NB4 (cell line): ENCODE measurements at regions not wholly inside any gene's neighbourhood (a gene's known extent, or its start where the extent isn't known, plus 50 kb on each side); places are given as distances from the start of the nearest gene placed in this dataset.

Experiments used
- DNase-seq: peaks from one replicate; pipeline ENCODE4 v3.0.0; 2010; ENCODE audit warnings: low read depth
- H3K4me3 ChIP-seq: one replicate; pipeline ENCODE4 v1.5.1; 2011; ENCODE audit warnings: mild to moderate bottlenecking, low read depth, low read length, moderate library complexity
- MYC ChIP-seq: IDR thresholded peaks from 2 replicates; pipeline ENCODE4 v1.6.1; 2011; ENCODE audit warnings: low read depth, low read length
- POLR2A ChIP-seq: IDR thresholded peaks from 2 replicates; pipeline ENCODE4 v1.6.1; 2011; ENCODE audit warnings: mild to moderate bottlenecking; ENCODE audit not compliant: insufficient read length; ENCODE audit errors: extremely low read depth
- TF ChIP-seq, protein P1 (sequence below): IDR thresholded peaks from one replicate; pipeline ENCODE4 v1.5.1; 2012; ENCODE audit warnings: low read depth, low read length
- TF ChIP-seq, protein P2 (sequence below): IDR thresholded peaks from 2 replicates; pipeline ENCODE4 v1.6.1; 2011; ENCODE audit warnings: low read depth, low read length

DNA sequence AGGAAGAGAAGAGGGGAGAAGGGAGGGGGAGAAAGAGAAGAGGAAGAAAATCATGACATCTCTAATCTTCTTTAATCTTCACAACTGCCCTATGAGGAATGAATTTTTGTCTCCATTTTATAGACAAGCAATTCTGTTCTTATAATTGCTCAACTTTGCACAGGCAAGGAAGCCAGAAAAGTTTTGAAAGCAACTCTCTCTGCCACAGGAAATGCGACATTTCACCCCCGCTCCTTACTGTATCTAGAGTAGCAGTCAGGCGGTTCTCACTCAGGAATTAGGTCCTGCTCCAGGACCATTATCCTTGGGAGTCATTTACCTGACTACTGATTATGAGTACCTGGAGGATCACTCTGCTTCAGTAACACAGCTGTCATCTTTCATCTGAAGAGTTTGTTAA is 69.2 kb upstream of the FAM9A start:
- TF ChIP-seq, protein P1, sequence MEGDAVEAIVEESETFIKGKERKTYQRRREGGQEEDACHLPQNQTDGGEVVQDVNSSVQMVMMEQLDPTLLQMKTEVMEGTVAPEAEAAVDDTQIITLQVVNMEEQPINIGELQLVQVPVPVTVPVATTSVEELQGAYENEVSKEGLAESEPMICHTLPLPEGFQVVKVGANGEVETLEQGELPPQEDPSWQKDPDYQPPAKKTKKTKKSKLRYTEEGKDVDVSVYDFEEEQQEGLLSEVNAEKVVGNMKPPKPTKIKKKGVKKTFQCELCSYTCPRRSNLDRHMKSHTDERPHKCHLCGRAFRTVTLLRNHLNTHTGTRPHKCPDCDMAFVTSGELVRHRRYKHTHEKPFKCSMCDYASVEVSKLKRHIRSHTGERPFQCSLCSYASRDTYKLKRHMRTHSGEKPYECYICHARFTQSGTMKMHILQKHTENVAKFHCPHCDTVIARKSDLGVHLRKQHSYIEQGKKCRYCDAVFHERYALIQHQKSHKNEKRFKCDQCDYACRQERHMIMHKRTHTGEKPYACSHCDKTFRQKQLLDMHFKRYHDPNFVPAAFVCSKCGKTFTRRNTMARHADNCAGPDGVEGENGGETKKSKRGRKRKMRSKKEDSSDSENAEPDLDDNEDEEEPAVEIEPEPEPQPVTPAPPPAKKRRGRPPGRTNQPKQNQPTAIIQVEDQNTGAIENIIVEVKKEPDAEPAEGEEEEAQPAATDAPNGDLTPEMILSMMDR, result no peak
- TF ChIP-seq POLR2A (no peak), MYC (no peak)
- TF ChIP-seq, protein P2, sequence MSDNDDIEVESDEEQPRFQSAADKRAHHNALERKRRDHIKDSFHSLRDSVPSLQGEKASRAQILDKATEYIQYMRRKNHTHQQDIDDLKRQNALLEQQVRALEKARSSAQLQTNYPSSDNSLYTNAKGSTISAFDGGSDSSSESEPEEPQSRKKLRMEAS, result no peak
- H3K4me3 ChIP-seq, result no peak overlapping the region
- DNase-seq, result no peak

- H3K4me3 ChIP-seq, result no peak overlapping the region
- TF ChIP-seq MYC, result no peak
- TF ChIP-seq, protein P1, result no peak
- TF ChIP-seq, protein P2, result no peak
- no peak for TF ChIP-seq POLR2A
- DNase-seq, result no peak
These were observed 68.6 kb upstream of the FAM9A start for GRCh38 chrX:8869812-8870211.

- H3K4me3 ChIP-seq, result no peak overlapping the region
- DNase-seq, result peak; percentile 4
- TF ChIP-seq, protein P1, result no peak
- TF ChIP-seq MYC (no peak), POLR2A (no peak)
- TF ChIP-seq, protein P2, result no peak
These were observed 67.7 kb upstream of the FAM9A start for GRCh38 chrX:8868906-8869305.

GRCh38 chrX:8868070-8868773 is 67.0 kb upstream of the FAM9A start:
- H3K4me3 ChIP-seq, result no peak overlapping the region
- no peak for DNase-seq
- no peak for TF ChIP-seq MYC
- TF ChIP-seq, protein P2, result no peak
- TF ChIP-seq, protein P1, result no peak
- no peak for TF ChIP-seq POLR2A

DNA sequence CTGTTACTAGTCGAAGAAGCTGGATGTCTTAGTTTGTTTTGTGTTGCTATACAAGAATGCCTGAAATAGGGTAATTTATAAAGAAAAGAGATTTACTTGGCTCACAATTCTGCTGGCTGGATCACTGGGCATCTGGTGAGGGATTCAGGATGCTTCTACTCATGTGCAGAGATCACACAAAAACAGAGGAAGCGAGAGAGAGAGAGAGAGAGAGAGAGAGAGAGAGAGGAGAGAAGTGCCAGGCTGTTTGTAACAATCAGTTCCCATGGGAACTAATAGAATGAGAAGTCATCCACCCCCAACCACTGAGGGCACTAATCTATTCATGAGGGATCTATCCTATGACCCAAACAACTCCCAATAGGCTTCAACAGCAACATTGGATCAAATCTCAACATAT is 66.2 kb upstream of the FAM9A start:
- H3K4me3 ChIP-seq, result no peak overlapping the region
- DNase-seq, result no peak
- TF ChIP-seq MYC (no peak), POLR2A (no peak)
- TF ChIP-seq, protein P2, result no peak
- TF ChIP-seq, protein P1, result no peak
